ENCODE measurements at regions not wholly inside any gene's neighbourhood (a gene's known extent, or its start where the extent isn't known, plus 50 kb on each side); places are given as distances from the start of the nearest gene placed in this dataset.
A peak's percentile ranks its signal among the peaks of the same experiment; 100 is the strongest.
"Not testable (repeated sequence)": the region's sequence is repeated elsewhere in the genome, so short reads cannot be mapped to it uniquely, and the experiment has no call there.

DNA sequence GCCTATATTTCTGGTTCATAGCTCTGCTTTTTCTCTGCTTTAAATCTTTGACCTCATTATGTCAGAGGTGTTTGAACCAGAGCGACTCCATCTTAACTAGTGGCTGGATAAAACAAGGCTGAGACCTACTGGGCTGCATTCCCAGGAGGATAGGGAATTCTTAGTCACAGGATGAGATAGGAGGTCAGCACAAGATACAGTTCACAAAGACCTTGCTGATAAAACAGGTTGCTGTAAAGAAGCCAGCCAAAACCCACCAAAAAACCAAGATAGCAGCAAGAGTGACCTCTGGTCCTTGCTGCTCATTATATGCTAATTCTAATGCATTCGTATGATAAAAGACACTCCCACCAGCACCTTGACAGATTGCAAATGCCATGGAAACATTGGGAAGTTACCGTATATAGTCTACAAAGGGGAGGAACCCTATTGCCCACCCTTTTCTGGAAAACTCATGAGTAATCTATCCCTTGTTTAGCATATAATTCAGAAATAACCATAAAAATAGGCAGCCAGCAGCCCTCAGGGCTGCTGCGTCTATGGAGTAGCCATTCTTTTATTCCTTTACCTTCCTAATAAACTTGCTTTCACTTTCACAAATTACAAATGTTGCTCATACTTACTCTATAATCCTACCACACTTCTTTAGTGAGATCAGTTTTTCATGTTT is 193.9 kb downstream of the NAF1 start:
- DNase-seq (no peak), ATAC-seq (no peak)
- no peak overlapping the region for H3K4me3 ChIP-seq
- no peaks in the 10 kb centered on the region for H3K27me3 ChIP-seq
- TF ChIP-seq, protein P1, sequence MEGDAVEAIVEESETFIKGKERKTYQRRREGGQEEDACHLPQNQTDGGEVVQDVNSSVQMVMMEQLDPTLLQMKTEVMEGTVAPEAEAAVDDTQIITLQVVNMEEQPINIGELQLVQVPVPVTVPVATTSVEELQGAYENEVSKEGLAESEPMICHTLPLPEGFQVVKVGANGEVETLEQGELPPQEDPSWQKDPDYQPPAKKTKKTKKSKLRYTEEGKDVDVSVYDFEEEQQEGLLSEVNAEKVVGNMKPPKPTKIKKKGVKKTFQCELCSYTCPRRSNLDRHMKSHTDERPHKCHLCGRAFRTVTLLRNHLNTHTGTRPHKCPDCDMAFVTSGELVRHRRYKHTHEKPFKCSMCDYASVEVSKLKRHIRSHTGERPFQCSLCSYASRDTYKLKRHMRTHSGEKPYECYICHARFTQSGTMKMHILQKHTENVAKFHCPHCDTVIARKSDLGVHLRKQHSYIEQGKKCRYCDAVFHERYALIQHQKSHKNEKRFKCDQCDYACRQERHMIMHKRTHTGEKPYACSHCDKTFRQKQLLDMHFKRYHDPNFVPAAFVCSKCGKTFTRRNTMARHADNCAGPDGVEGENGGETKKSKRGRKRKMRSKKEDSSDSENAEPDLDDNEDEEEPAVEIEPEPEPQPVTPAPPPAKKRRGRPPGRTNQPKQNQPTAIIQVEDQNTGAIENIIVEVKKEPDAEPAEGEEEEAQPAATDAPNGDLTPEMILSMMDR (IDR thresholded peaks at IDR 0.05): no peak
- TF ChIP-seq POLR2A (IDR thresholded peaks at IDR 0.05): no peak
- no peaks in the 10 kb centered on the region for H3K4me1 ChIP-seq
- H3K27ac ChIP-seq: no peak overlapping the region
- no peaks in the 10 kb centered on the region for H3K36me3 ChIP-seq
- intact Hi-C loops (cut with DNase I): no loop called here
- no peaks in the 10 kb centered on the region for H3K9me3 ChIP-seq
- WGBS, 4 donors: 56 to 77% (median 68%) methylated on average over 4 of the region's 4 CpGs

GRCh38 chr4:162969194-162969593 is 197.5 kb downstream of the NAF1 start:
- WGBS, 4 donors: 75 to 85% (median 82%) methylated on average over 4 to 8 of the region's 8 CpGs
- ATAC-seq (no peak), DNase-seq (no peak)
- Histone ChIP-seq H3K9me3 (peaks cover 0 to 5% (median 0%) of the 10 kb centered on the region in 12 donors), H3K4me3 (no peak overlapping the region), H3K27ac (no peak overlapping the region), H3K4me1 (no peaks in the 10 kb centered on the region), H3K36me3 (no peaks in the 10 kb centered on the region), H3K27me3 (no peaks in the 10 kb centered on the region)
- TF ChIP-seq, protein P1 (IDR thresholded peaks at IDR 0.05): no peak
- TF ChIP-seq POLR2A (IDR thresholded peaks at IDR 0.05): no peak
- intact Hi-C loops (cut with DNase I): no loop called here

DNA sequence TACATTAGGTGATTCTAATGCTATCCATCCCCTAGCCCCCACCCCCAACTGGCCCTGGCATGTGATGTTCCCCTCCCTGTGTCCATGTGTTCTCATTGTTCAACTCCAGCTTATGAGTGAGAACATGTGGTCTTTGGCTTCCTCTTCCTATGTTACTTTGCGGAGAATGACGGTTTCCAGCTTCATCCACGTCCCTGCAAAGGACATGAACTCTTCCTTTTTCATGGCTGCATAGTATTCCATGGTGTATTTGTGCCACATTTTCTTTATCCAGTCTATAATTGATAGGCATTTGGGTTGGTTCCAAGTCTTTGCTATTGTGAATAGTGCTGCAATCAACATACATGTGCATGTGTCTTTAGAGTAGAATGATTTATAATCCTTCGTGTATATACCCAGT is 200.7 kb downstream of the NAF1 start:
- H3K27ac ChIP-seq, ATAC-seq, H3K4me1 ChIP-seq, H3K27me3 ChIP-seq, H3K36me3 ChIP-seq, H3K9me3 ChIP-seq, DNase-seq, H3K4me3 ChIP-seq: not testable (repeated sequence)
- WGBS, 4 donors: 71 to 90% (median 87%) methylated on average over 4 of the region's 4 CpGs
- intact Hi-C loops (cut with DNase I): loop anchor here in 1 of 10 donors (2.0 kb wide), 1 partner anchor 37 kb away; no protein-coding TSS in a partner anchor

GRCh38 chr4:162959046-162959445 is 207.6 kb downstream of the NAF1 start:
- intact Hi-C loops (cut with DNase I): no loop called here
- H3K27ac ChIP-seq: no peak overlapping the region
- no peak overlapping the region for H3K4me3 ChIP-seq
- TF ChIP-seq, protein P1 (IDR thresholded peaks at IDR 0.05): no peak
- no peak for TF ChIP-seq POLR2A (IDR thresholded peaks at IDR 0.05)
- no peak for DNase-seq
- WGBS, 4 donors: 35 to 52% (median 41%) methylated on average over 1 to 2 of the region's 2 CpGs
- no peaks in the 10 kb centered on the region for H3K4me1 ChIP-seq
- no peaks in the 10 kb centered on the region for H3K27me3 ChIP-seq
- peak in 1 of 4 donors; percentile 44 for ATAC-seq
- H3K9me3 ChIP-seq: no peaks in the 10 kb centered on the region
- no peaks in the 10 kb centered on the region for H3K36me3 ChIP-seq
